ENCODE measurements at regions not wholly inside any gene's neighbourhood (a gene's known extent, or its start where the extent isn't known, plus 50 kb on each side); places are given as distances from the start of the nearest gene placed in this dataset.
"Not testable (repeated sequence)": the region's sequence is repeated elsewhere in the genome, so short reads cannot be mapped to it uniquely, and the experiment has no call there.

DNA sequence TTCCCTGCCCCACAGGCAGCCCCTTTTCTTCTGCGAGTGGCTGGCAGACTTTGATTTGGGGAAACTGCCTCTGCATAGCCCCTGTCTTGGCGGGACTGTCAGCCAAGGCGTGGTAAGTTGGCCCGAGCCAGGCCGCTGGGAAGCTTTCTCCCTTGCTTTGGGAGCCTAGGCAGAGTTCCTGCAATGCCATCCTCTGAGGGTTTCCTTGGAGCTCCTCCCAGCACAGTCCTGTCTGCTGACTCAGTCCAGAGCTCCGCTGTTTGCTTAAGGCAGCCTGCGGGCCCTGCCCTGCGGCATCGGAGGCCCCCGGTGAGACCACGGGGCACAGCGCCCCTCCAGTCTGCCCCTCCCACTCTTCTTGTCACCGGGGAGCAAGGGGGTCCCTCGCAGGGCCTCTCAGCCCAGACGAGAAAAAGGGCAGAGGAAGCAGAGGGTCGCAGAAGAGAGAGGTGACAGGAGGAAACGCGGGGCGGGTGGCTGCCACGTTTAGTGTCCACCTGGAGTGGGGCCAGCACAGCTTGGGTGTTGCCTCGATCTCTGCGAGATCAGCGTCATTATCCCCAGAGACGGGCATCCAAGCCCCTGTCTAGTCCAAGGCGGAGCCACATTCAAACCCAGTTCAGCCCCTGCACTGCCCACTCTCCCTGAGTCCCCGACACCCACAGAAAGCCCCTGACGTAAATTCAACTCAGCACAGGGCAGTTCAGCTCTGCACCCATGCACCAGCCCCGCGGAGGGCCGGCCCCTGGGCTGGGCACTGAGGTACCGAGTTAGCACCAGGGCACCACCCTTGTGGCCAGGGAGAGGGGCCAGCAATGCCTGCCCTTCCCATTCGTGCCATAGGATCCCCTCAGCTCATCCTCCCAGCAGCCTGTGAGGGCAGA, 59.0 kb upstream of the CHST15 start:
- DNase-seq (peak; percentile 13 to 26), FAIRE-seq (no peak)
- Histone ChIP-seq H3K4me3 (ENCODE audit: low read depth in 1 of 3, low read length in 3 of 3) (no peak overlapping the region), H3K36me3 (ENCODE audit: control insufficient read depth in 3 of 3, insufficient read depth in 2 of 3, low read depth in 1 of 3, low read length in 3 of 3) (no peaks in the 10 kb centered on the region), H3K27me3 (ENCODE audit: control insufficient read depth in 3 of 3, insufficient read depth in 3 of 3, low read length in 3 of 3) (peaks cover 0 to 8% (median 0%) of the 10 kb centered on the region in 3 donors), H3K27ac (ENCODE audit: low read depth in 1 of 3, low read length in 2 of 3) (peak overlapping the region in 1 of 3 donors; percentile 78), H3K9me3 (ENCODE audit: control insufficient read depth in 2 of 2, insufficient read depth in 1 of 2, low read depth in 1 of 2, low read length in 1 of 2) (no peaks in the 10 kb centered on the region), H3K4me1 (ENCODE audit: control insufficient read depth in 3 of 3, insufficient read depth in 2 of 3, low read depth in 1 of 3, low read length in 2 of 3) (peaks cover 4 to 5% (median 4%) of the 10 kb centered on the region in 3 donors)
- WGBS, 3 donors, result 16 to 49% (median 27%) methylated on average over 32 of the region's 32 CpGs

DNA sequence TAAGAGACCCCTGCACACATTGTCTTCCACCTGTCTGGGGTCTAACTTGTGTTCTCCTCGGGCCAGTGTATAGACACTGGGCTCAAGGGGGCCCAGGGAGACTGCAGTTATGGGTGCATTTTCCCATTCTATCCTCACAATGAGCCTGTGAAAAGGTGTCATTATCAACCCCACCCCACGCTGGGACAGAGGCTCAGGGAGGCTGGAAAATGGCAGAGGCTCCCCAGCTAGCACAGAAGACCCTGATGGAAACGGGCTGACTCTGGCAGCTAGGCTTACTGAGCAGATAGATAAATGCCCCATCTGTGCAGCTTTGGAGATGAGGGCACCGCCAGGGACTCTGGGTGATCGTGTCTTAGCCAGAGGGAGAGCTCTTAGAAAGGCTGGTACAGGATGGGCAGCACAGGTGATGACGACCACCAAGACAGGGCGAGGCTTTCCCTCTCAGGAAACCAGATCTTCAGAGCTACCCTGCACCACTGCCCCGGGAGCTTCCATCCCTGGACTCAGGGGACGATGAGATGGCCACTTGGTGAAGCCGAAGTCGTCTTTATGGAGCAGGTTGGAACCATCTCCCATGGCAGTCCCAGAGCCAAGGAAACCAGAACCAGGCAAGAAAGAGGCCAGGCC, 58.2 kb upstream of the CHST15 start:
- FAIRE-seq (no peak), DNase-seq (no peak)
- Histone ChIP-seq H3K27ac (ENCODE audit: low read depth in 1 of 3, low read length in 2 of 3) (no peak overlapping the region), H3K27me3 (ENCODE audit: control insufficient read depth in 3 of 3, insufficient read depth in 3 of 3, low read length in 3 of 3) (peaks cover 0 to 8% (median 0%) of the 10 kb centered on the region in 3 donors), H3K36me3 (ENCODE audit: control insufficient read depth in 3 of 3, insufficient read depth in 2 of 3, low read depth in 1 of 3, low read length in 3 of 3) (no peaks in the 10 kb centered on the region), H3K9me3 (ENCODE audit: control insufficient read depth in 2 of 2, insufficient read depth in 1 of 2, low read depth in 1 of 2, low read length in 1 of 2) (no peaks in the 10 kb centered on the region), H3K4me1 (ENCODE audit: control insufficient read depth in 3 of 3, insufficient read depth in 2 of 3, low read depth in 1 of 3, low read length in 2 of 3) (peaks cover 2 to 4% (median 4%) of the 10 kb centered on the region in 3 donors), H3K4me3 (ENCODE audit: low read depth in 1 of 3, low read length in 3 of 3) (no peak overlapping the region)
- 74 to 88% (median 79%) methylated on average over 11 of the region's 11 CpGs for WGBS, 3 donors

DNA sequence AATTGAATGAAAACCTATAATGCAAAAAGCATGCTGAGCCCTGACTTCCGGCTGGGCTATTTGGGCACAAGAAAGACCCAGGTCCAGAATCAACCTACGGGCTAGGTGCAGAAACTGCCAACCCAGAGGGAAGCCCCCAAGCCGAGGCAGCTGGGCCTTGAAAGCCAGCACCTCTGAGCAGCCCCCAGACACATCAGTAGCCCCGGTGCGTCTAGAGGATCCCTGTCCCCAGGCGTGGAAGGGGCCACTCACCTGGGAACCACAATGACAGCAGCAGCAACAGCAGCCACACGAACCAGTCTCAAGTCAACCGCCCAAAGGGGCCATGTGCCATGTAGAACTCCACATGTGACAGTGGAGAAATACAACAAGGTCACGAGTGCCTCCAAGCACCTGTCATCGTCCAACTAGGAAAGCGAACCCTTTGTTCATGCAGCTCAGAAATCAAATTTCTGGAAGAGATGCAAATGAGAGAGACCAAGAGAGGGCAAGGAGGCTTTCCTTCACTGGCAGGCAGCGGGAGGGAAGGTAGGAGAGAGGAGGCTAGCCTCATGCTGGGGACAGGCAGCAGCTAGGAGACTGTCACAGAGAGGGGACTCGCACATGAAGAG, 57.5 kb upstream of the CHST15 start:
- FAIRE-seq, result no peak
- Histone ChIP-seq H3K36me3 (ENCODE audit: control insufficient read depth in 3 of 3, insufficient read depth in 2 of 3, low read depth in 1 of 3, low read length in 3 of 3) (no peaks in the 10 kb centered on the region), H3K27me3 (ENCODE audit: control insufficient read depth in 3 of 3, insufficient read depth in 3 of 3, low read length in 3 of 3) (peaks cover 0 to 8% (median 0%) of the 10 kb centered on the region in 3 donors), H3K27ac (ENCODE audit: low read depth in 1 of 3, low read length in 2 of 3) (no peak overlapping the region), H3K9me3 (ENCODE audit: control insufficient read depth in 2 of 2, insufficient read depth in 1 of 2, low read depth in 1 of 2, low read length in 1 of 2) (no peaks in the 10 kb centered on the region), H3K4me1 (ENCODE audit: control insufficient read depth in 3 of 3, insufficient read depth in 2 of 3, low read depth in 1 of 3, low read length in 2 of 3) (peaks cover 0 to 4% (median 4%) of the 10 kb centered on the region in 3 donors), H3K4me3 (ENCODE audit: low read depth in 1 of 3, low read length in 3 of 3) (no peak overlapping the region)
- DNase-seq, result no peak
- WGBS, 3 donors, result 87 to 91% (median 90%) methylated on average over 13 of the region's 13 CpGs

DNA sequence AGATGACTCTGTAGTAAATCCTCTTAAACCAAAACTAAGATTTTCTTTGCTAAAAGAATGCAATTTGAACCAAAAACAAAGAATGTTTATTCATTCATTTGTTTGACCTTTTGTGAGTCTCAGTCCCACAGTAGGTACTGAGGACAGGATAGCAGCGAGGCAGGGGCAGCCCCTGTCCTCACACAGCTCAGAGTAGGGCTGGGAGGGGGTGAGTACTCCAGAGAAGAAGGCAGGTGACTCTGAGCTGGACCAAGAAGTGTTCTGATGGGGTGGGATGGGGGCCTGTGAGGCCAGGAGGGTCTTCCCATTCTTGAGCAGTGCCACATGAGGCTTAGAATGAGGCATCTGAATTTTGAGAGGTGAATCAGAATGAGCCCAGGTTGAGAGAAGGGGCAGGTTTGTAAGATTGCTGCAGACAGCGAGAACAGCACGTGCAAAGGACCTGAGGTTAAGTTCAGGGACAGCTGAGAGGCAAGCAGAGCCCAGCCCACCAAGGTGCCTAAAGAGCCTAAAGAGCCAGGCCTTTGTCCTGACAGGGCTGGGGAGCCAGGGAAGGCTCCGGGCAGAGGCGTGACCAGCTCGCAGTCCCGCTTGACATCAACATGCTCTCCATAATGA, 56.9 kb upstream of the CHST15 start:
- Histone ChIP-seq H3K27ac (ENCODE audit: low read depth in 1 of 3, low read length in 2 of 3) (no peak overlapping the region), H3K9me3 (ENCODE audit: control insufficient read depth in 2 of 2, insufficient read depth in 1 of 2, low read depth in 1 of 2, low read length in 1 of 2) (no peaks in the 10 kb centered on the region), H3K36me3 (ENCODE audit: control insufficient read depth in 3 of 3, insufficient read depth in 2 of 3, low read depth in 1 of 3, low read length in 3 of 3) (no peaks in the 10 kb centered on the region), H3K4me1 (ENCODE audit: control insufficient read depth in 3 of 3, insufficient read depth in 2 of 3, low read depth in 1 of 3, low read length in 2 of 3) (peaks cover 0 to 4% (median 4%) of the 10 kb centered on the region in 3 donors), H3K4me3 (ENCODE audit: low read depth in 1 of 3, low read length in 3 of 3) (no peak overlapping the region), H3K27me3 (ENCODE audit: control insufficient read depth in 3 of 3, insufficient read depth in 3 of 3, low read length in 3 of 3) (peaks cover 0 to 8% (median 0%) of the 10 kb centered on the region in 3 donors)
- DNase-seq, result no peak
- no peak for FAIRE-seq
- WGBS, 3 donors, result 82 to 90% (median 89%) methylated on average over 7 of the region's 7 CpGs

DNA sequence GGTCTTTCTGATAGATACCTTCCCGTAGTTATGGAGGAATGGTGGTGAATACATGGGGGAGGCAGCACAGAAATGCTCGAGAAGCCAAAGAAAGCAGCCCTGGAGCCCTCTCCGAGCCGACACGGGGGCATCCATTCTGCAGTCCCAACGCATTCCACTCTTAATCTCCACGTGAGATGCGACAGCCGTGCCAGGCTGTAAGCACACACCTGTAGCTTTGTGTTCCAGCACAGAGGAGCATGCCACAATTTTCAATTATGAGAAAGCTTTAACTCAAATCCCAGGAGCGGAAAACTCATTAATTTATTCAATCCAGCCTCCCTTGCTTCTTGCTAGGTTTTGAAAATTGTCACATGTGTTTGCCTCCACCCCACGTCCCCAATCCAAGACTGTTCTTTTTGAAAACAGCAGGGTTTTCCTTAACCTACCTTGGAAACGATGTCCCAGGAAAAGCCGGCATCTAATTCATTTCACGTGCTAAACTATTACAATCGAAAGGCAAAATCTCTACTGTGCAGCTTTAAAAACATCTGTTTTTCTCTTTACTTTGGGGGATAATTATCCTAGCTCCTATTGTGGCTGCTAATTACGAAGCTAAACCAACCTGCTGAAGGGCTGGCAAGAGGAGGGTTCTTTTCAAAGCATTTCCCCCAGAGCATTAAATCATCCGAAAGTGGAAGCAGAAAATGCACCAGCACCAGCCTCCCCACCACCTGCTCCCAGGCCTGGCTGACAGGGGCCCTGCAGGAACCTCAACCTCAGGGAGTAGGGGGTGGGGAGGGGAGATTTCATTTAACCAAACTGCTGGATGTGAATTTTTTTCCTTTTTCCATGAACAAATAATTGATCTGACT, 56.0 kb upstream of the CHST15 start:
- H3K4me3 ChIP-seq (ENCODE audit: low read depth in 1 of 3, low read length in 3 of 3), result no peak overlapping the region
- peaks cover 0 to 4% (median 4%) of the 10 kb centered on the region in 3 donors for H3K4me1 ChIP-seq (ENCODE audit: control insufficient read depth in 3 of 3, insufficient read depth in 2 of 3, low read depth in 1 of 3, low read length in 2 of 3)
- 70 to 73% (median 71%) methylated on average over 17 of the region's 17 CpGs for WGBS, 3 donors
- H3K27me3 ChIP-seq (ENCODE audit: control insufficient read depth in 3 of 3, insufficient read depth in 3 of 3, low read length in 3 of 3), result peaks cover 0 to 8% (median 0%) of the 10 kb centered on the region in 3 donors
- H3K9me3 ChIP-seq (ENCODE audit: control insufficient read depth in 2 of 2, insufficient read depth in 1 of 2, low read depth in 1 of 2, low read length in 1 of 2), result no peaks in the 10 kb centered on the region
- FAIRE-seq (no peak), DNase-seq (no peak)
- H3K27ac ChIP-seq (ENCODE audit: low read depth in 1 of 3, low read length in 2 of 3), result no peak overlapping the region
- H3K36me3 ChIP-seq (ENCODE audit: control insufficient read depth in 3 of 3, insufficient read depth in 2 of 3, low read depth in 1 of 3, low read length in 3 of 3), result no peaks in the 10 kb centered on the region

DNA sequence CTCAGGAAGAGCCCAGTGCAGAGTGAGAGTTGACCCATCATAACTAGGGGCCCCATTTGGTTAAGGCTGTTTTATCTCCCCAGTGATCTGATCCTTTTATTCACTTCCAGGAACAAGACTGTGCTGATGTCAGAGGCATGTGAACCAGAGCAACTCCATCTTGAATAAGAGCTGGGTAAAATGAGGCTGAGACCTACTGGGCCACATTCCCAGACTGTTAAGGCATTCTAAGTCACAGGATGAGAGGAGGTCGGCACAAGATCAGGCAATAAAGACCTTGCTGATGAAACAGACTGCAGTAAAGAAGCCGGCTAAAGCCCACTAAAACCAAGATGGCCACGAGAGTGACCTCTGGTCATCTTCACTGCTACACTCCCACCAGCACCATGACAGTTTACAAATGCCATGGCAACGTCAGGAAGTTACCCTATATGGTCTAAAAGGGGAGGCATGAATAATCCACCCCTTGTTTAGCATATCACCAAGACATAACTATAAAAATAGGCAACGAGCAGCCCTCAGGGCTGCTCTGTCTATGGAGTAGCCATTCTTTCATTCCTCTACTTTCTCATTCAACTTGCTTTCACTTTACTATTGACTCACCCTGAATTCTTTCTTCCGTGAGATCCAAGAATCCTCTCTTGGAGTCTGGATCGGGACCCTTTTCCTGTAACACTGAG, 55.3 kb upstream of the CHST15 start:
- not testable (repeated sequence) for H3K4me3 ChIP-seq (ENCODE audit: low read depth in 1 of 3, low read length in 3 of 3); H3K27me3 ChIP-seq (ENCODE audit: control insufficient read depth in 3 of 3, insufficient read depth in 3 of 3, low read length in 3 of 3); H3K4me1 ChIP-seq (ENCODE audit: control insufficient read depth in 3 of 3, insufficient read depth in 2 of 3, low read depth in 1 of 3, low read length in 2 of 3); H3K9me3 ChIP-seq (ENCODE audit: control insufficient read depth in 2 of 2, insufficient read depth in 1 of 2, low read depth in 1 of 2, low read length in 1 of 2); H3K36me3 ChIP-seq (ENCODE audit: control insufficient read depth in 3 of 3, insufficient read depth in 2 of 3, low read depth in 1 of 3, low read length in 3 of 3); FAIRE-seq; H3K27ac ChIP-seq (ENCODE audit: low read depth in 1 of 3, low read length in 2 of 3); DNase-seq
- 68 to 89% (median 79%) methylated on average over 7 of the region's 7 CpGs for WGBS, 3 donors

DNA sequence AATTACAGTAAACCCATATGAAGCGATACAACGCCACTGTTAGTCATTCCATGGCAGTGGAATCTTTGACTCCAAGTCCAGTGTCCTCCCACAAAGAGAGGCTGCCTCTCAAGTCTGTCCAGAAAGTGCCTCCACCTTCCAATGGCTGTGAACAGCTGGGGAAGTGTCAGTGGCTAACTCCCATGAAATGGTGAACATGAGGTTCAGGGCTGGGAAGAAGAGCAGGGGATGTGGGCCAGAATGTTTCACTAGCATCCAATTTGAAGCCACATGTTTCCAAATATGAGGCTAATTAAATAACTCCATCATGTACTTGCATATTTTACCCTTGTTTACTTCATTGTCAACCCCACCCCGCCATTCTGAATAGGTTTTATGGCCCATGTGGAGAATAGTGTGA, 53.1 kb upstream of the CHST15 start:
- H3K4me1 ChIP-seq (ENCODE audit: control insufficient read depth in 3 of 3, insufficient read depth in 2 of 3, low read depth in 1 of 3, low read length in 2 of 3), result no peaks in the 10 kb centered on the region
- H3K36me3 ChIP-seq (ENCODE audit: control insufficient read depth in 3 of 3, insufficient read depth in 2 of 3, low read depth in 1 of 3, low read length in 3 of 3), result no peaks in the 10 kb centered on the region
- H3K27me3 ChIP-seq (ENCODE audit: control insufficient read depth in 3 of 3, insufficient read depth in 3 of 3, low read length in 3 of 3), result no peaks in the 10 kb centered on the region
- DNase-seq, result no peak
- no peak for FAIRE-seq
- H3K4me3 ChIP-seq (ENCODE audit: low read depth in 1 of 3, low read length in 3 of 3), result no peak overlapping the region
- no peak overlapping the region for H3K27ac ChIP-seq (ENCODE audit: low read depth in 1 of 3, low read length in 2 of 3)
- 80 to 90% (median 82%) methylated on average over 3 of the region's 3 CpGs for WGBS, 3 donors
- no peaks in the 10 kb centered on the region for H3K9me3 ChIP-seq (ENCODE audit: control insufficient read depth in 2 of 2, insufficient read depth in 1 of 2, low read depth in 1 of 2, low read length in 1 of 2)

Measured in small intestine (tissue), 7 donors.